ENCODE measurements at regions not wholly inside any gene's neighbourhood (a gene's known extent, or its start where the extent isn't known, plus 50 kb on each side); places are given as distances from the start of the nearest gene placed in this dataset.

- TF ChIP-seq POLR2A (IDR thresholded peaks at IDR 0.05; ENCODE audit: low read length) (no peak), GATA1 (IDR thresholded peaks at IDR 0.05; ENCODE audit: low read depth, low read length) (no peak)
- no peak for DNase-seq
Measured at GRCh38 chr1:192521734-192522133, 53.8 kb upstream of the RGS1 start.

DNA sequence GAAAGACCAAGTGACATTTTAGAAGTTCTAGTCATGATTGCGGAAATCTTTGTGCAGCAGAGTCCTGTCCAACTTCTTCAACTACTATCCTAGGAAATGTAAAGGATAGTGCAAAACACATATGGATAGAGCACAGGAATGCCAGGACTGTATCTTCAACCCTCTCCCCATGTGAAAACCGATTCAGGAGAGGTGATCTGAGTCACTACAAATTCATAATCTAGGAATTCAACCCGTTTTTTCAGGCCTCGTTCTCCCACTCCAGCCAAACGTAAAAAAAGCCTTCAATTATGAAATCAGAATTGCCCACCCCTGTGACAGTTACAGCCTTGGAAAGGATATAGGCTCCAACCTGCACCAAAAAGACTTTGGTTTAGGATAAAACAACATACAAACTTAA lies 52.9 kb upstream of the RGS1 start:
- TF ChIP-seq GATA1 (IDR thresholded peaks at IDR 0.05; ENCODE audit: low read depth, low read length) (no peak), POLR2A (IDR thresholded peaks at IDR 0.05; ENCODE audit: low read length) (no peak)
- no peak for DNase-seq

DNA sequence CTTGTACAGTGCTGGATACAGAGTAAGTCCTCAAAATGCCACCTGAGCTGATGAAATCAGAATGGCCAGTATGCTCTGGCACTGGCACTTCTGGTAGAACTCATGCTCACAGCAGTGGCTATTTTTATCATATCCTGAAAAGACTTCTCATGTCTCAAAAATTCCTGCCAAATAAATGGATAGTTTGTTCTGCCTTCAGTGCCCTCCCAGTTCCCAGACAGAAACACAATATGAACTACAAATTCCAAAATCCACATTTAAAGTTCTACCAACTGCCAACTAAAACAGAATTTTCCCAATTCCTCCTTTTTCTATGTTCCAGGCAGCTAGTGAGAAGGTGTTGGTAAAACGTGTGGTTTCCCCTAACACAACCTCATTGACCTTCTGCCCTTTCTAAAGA lies 51.4 kb upstream of the RGS1 start:
- DNase-seq: no peak
- TF ChIP-seq GATA1 (IDR thresholded peaks at IDR 0.05; ENCODE audit: low read depth, low read length): no peak
- TF ChIP-seq POLR2A (IDR thresholded peaks at IDR 0.05; ENCODE audit: low read length): no peak
